BE2C (cell line): ENCODE measurements at regions not wholly inside any gene's neighbourhood (a gene's known extent, or its start where the extent isn't known, plus 50 kb on each side); places are given as distances from the start of the nearest gene placed in this dataset.

ENCODE experiments used
- DNase-seq: peaks from one replicate; pipeline ENCODE4 v3.0.0-alpha.2; 2020
- H3K27me3 ChIP-seq: fragments of 250-450 bp; sonication (Bioruptor Pico); 2 replicates; pipeline ENCODE4 v1.5.1; 2020; ENCODE audit warnings: mild to moderate bottlenecking
- H3K36me3 ChIP-seq: fragments of 250-450 bp; sonication (Bioruptor Pico); 2 replicates; pipeline ENCODE4 v1.5.1; 2020; ENCODE audit warnings: mild to moderate bottlenecking
- H3K4me1 ChIP-seq: fragments of 250-450 bp; sonication (Bioruptor Pico); 2 replicates; pipeline ENCODE4 v1.5.1; 2020
- H3K4me3 ChIP-seq: 2 replicates; pipeline ENCODE4 v1.5.1; 2011; ENCODE audit warnings: low read depth, low read length
- H3K9me3 ChIP-seq: fragments of 250-450 bp; sonication (Bioruptor Pico); 2 replicates; pipeline ENCODE4 v1.5.1; 2020
- CTCF ChIP-seq: IDR thresholded peaks from 2 replicates; pipeline ENCODE4 v1.5.1; 2012; ENCODE audit warnings: mild to moderate bottlenecking, low read depth, low read length

GRCh38 chr12:112716099-112717093 is 75.2 kb upstream of the RPH3A start:
- Histone ChIP-seq H3K4me1 (peaks cover 4% of the 10 kb centered on the region; the same call in 1 of the 2 replicates), H3K36me3 (no peaks in the 10 kb centered on the region), H3K9me3 (no peaks in the 10 kb centered on the region), H3K27me3 (no peaks in the 10 kb centered on the region), H3K4me3 (no peak overlapping the region)
- TF ChIP-seq CTCF: 0 out of 2 replicates have a peak, but pooled peaks have one; percentile 11
- peak; percentile 67 for DNase-seq

GRCh38 chr12:112728864-112729263 is 62.7 kb upstream of the RPH3A start:
- no peak for DNase-seq
- Histone ChIP-seq H3K4me3 (no peak overlapping the region), H3K4me1 (no peaks in the 10 kb centered on the region), H3K9me3 (no peaks in the 10 kb centered on the region), H3K27me3 (no peaks in the 10 kb centered on the region), H3K36me3 (no peaks in the 10 kb centered on the region)
- no peak for TF ChIP-seq CTCF

- Histone ChIP-seq H3K27me3 (no peaks in the 10 kb centered on the region), H3K4me1 (no peaks in the 10 kb centered on the region), H3K9me3 (0 out of 2 replicates have a peak, but pooled peaks cover 3% of the 10 kb centered on the region), H3K4me3 (no peak overlapping the region), H3K36me3 (no peaks in the 10 kb centered on the region)
- TF ChIP-seq CTCF: no peak
- DNase-seq: no peak
Observed at GRCh38 chr12:112734859-112735695, 56.5 kb upstream of the RPH3A start.

- DNase-seq: no peak
- H3K27me3 ChIP-seq: no peaks in the 10 kb centered on the region
Observed at GRCh38 chr12:112738531-112738930, 53.0 kb upstream of the RPH3A start.

GRCh38 chr12:112740387-112740934 is 51.1 kb upstream of the RPH3A start:
- Histone ChIP-seq H3K4me1 (no peaks in the 10 kb centered on the region), H3K4me3 (no peak overlapping the region), H3K27me3 (no peaks in the 10 kb centered on the region), H3K36me3 (no peaks in the 10 kb centered on the region), H3K9me3 (no peaks in the 10 kb centered on the region)
- DNase-seq: no peak
- no peak for TF ChIP-seq CTCF

More at GRCh38 chr12:112738531-112738930, 53.0 kb upstream of the RPH3A start:
- Histone ChIP-seq H3K4me3 (no peak overlapping the region), H3K4me1 (no peaks in the 10 kb centered on the region), H3K9me3 (0 out of 2 replicates have a peak, but pooled peaks cover 3% of the 10 kb centered on the region), H3K36me3 (no peaks in the 10 kb centered on the region)
- TF ChIP-seq CTCF: no peak
